Large intestine (tissue), 3 donors: ENCODE measurements at regions not wholly inside any gene's neighbourhood (a gene's known extent, or its start where the extent isn't known, plus 50 kb on each side); places are given as distances from the start of the nearest gene placed in this dataset.

Experiments
- DNase-seq, 2 donors: peaks; one replicate each; pipeline versions ENCODE4 v3.0.0 to v3.0.0-alpha.2; 2013
- H3K27ac ChIP-seq: one replicate; pipeline ENCODE4 v1.5.1; 2013; ENCODE audit warnings: low read length
- H3K27me3 ChIP-seq: 2 replicates; pipeline ENCODE4 v1.6.1; 2013; ENCODE audit warnings: low read length; ENCODE audit not compliant: control insufficient read depth, insufficient read depth
- H3K36me3 ChIP-seq: 2 replicates; pipeline ENCODE4 v1.6.1; 2013; ENCODE audit warnings: low read length; ENCODE audit not compliant: control insufficient read depth, insufficient read depth
- H3K4me1 ChIP-seq: one replicate; pipeline ENCODE4 v1.6.1; 2013; ENCODE audit warnings: low read length; ENCODE audit not compliant: control insufficient read depth, insufficient read depth
- H3K4me3 ChIP-seq: one replicate; pipeline ENCODE4 v1.5.1; 2013; ENCODE audit warnings: low read length
- H3K9me3 ChIP-seq: one replicate; pipeline ENCODE4 v1.6.1; 2013; ENCODE audit warnings: mild to moderate bottlenecking, low read depth, low read length, moderate library complexity; ENCODE audit not compliant: control insufficient read depth
- WGBS: methylation state at CpG from one replicate; pipeline ENCODE4 v1.1.5; 2013; ENCODE audit warnings: low lambda C conversion rate; ENCODE audit not compliant: insufficient coverage; 5-methylcytosine and 5-hydroxymethylcytosine counted together

- WGBS = 100% methylated on average over 1 of the region's 1 CpG
- no peaks in the 10 kb centered on the region for H3K27me3 ChIP-seq
- H3K9me3 ChIP-seq = peaks cover 2% of the 10 kb centered on the region
- no peak overlapping the region for H3K4me3 ChIP-seq
- DNase-seq = no peak
- no peaks in the 10 kb centered on the region for H3K36me3 ChIP-seq
- H3K4me1 ChIP-seq = no peaks in the 10 kb centered on the region
- no peak overlapping the region for H3K27ac ChIP-seq
Measured at GRCh38 chr5:82381591-82381990, 103.4 kb upstream of the RPS23 start.

DNA sequence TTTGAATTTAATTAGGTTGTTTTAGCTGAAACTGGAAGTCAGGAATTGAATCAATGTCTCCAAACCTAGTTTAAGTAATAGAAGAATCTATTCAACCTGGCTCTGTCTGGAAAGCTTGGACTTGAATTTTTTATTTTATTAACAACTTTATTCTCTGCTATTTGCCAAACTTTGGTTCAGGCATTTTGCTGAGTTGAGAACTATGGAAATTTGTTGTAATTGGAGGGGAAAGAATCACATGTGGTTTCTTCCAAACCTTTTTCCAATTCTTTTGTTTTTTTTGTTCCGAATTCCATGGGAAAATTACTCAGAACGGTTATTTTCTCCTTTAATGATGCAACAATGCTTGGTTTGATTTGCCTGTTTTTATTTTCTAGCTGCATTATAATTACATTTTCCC lies 98.2 kb upstream of the RPS23 start:
- H3K27me3 ChIP-seq = no peaks in the 10 kb centered on the region
- no peak overlapping the region for H3K27ac ChIP-seq
- peaks cover 2% of the 10 kb centered on the region for H3K9me3 ChIP-seq
- H3K4me1 ChIP-seq = no peaks in the 10 kb centered on the region
- 94% methylated on average over 2 of the region's 2 CpGs for WGBS
- DNase-seq = no peak
- H3K36me3 ChIP-seq = no peaks in the 10 kb centered on the region
- no peak overlapping the region for H3K4me3 ChIP-seq

- no peak overlapping the region for H3K27ac ChIP-seq
Measured at GRCh38 chr5:82375488-82376244, 97.5 kb upstream of the RPS23 start.

GRCh38 chr5:82374637-82375036 lies 96.5 kb upstream of the RPS23 start:
- Histone ChIP-seq H3K4me1 (no peaks in the 10 kb centered on the region), H3K36me3 (no peaks in the 10 kb centered on the region), H3K27ac (no peak overlapping the region), H3K4me3 (no peak overlapping the region), H3K9me3 (no peaks in the 10 kb centered on the region), H3K27me3 (no peaks in the 10 kb centered on the region)
- no CpG with 5 or more reads among the region's 1 CpG for WGBS
- no peak for DNase-seq

More at GRCh38 chr5:82375488-82376244, 97.5 kb upstream of the RPS23 start:
- no peaks in the 10 kb centered on the region for H3K4me1 ChIP-seq
- H3K9me3 ChIP-seq = peaks cover 2% of the 10 kb centered on the region
- no peaks in the 10 kb centered on the region for H3K27me3 ChIP-seq
- DNase-seq = no peak
- no peaks in the 10 kb centered on the region for H3K36me3 ChIP-seq
- no peak overlapping the region for H3K4me3 ChIP-seq
- no CpG with 5 or more reads among the region's 5 CpGs for WGBS

DNA sequence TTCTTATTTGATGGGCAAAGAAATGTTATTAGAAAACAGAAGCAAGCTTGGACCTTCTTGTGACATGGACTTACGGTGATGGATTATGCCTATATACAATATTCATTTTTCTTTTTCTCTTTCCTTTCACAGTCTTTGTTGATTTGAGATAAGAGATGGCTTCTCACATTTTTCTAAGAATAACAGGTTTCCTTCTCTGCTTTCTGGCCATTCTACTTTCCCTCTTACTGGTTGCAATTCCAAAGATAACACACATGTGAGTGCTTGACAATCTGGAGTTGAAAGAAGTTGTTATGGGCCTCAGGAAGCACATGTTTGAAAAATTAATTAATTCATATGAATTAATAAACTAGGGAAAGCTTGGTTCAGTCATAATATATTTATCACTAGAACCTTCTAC lies 89.8 kb upstream of the RPS23 start:
- no peak for DNase-seq
- Histone ChIP-seq H3K36me3 (no peaks in the 10 kb centered on the region), H3K4me3 (no peak overlapping the region), H3K27ac (no peak overlapping the region), H3K27me3 (no peaks in the 10 kb centered on the region), H3K9me3 (no peaks in the 10 kb centered on the region), H3K4me1 (no peaks in the 10 kb centered on the region)
- 80% methylated on average over 1 of the region's 1 CpG for WGBS

DNA sequence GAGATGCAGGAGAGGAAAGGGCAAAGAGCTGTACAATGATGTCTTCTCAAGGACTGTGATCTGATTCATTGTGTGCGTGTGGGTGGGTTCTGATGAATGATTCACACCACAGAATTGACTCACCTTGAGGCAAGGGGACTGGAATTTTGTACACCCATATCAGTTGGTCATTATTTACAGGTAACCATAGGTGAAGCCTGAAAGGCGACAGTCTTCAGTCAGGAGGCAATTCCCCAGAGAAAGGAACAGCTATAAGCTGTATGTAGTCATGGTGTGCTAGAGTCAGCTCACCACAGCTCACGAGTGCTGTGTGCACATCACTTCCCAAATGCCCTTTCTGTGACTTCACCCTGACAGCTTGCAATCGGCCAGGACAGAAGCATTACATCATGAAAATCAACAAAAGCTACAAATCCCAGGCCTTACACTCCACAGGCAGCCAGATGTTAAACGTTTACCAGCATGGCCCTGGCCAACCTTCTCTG lies 87.6 kb upstream of the RPS23 start:
- Histone ChIP-seq H3K4me1 (no peaks in the 10 kb centered on the region), H3K27me3 (no peaks in the 10 kb centered on the region), H3K27ac (no peak overlapping the region), H3K36me3 (no peaks in the 10 kb centered on the region), H3K4me3 (no peak overlapping the region), H3K9me3 (no peaks in the 10 kb centered on the region)
- no CpG with 5 or more reads among the region's 5 CpGs for WGBS
- no peak for DNase-seq

DNA sequence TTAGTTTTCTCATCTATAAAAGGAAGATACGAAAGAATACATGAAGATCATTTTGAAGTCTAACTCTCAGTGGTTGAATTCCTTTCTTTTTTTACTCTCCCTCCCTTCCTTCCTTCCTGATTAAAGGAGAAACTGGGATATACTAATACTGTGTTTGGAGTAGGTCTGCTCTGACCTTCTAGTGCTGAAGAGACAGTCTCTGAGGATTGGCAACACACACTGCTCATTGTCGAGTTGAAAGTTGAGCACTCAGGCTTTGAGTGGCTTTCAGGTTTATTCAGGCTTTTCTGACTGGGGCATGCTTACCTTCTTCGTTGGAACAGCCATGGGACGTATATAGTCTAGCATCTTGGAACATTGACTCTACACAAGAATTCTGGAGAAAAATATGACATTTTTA lies 86.9 kb upstream of the RPS23 start:
- Histone ChIP-seq H3K27me3 (no peaks in the 10 kb centered on the region), H3K27ac (no peak overlapping the region)
- WGBS = no CpG with 5 or more reads among the region's 4 CpGs

GRCh38 chr5:82364497-82364896 lies 86.3 kb upstream of the RPS23 start:
- no peak overlapping the region for H3K27ac ChIP-seq
- H3K36me3 ChIP-seq = no peaks in the 10 kb centered on the region
- H3K9me3 ChIP-seq = no peaks in the 10 kb centered on the region
- no peak overlapping the region for H3K4me3 ChIP-seq
- H3K27me3 ChIP-seq = no peaks in the 10 kb centered on the region
- no CpG with 5 or more reads among the region's 5 CpGs for WGBS
- peak in 1 of 2 donors; percentile 48 for DNase-seq
- H3K4me1 ChIP-seq = no peaks in the 10 kb centered on the region

More for the DNA sequence above, 86.9 kb upstream of the RPS23 start:
- Histone ChIP-seq H3K9me3 (no peaks in the 10 kb centered on the region), H3K36me3 (no peaks in the 10 kb centered on the region), H3K4me1 (no peaks in the 10 kb centered on the region), H3K4me3 (no peak overlapping the region)
- no peak for DNase-seq

- no CpG with 5 or more reads among the region's 4 CpGs for WGBS
- Histone ChIP-seq H3K27me3 (no peaks in the 10 kb centered on the region), H3K27ac (no peak overlapping the region), H3K9me3 (no peaks in the 10 kb centered on the region), H3K36me3 (no peaks in the 10 kb centered on the region), H3K4me1 (no peaks in the 10 kb centered on the region), H3K4me3 (no peak overlapping the region)
- no peak for DNase-seq
Measured at GRCh38 chr5:82363524-82363923, 85.4 kb upstream of the RPS23 start.

DNA sequence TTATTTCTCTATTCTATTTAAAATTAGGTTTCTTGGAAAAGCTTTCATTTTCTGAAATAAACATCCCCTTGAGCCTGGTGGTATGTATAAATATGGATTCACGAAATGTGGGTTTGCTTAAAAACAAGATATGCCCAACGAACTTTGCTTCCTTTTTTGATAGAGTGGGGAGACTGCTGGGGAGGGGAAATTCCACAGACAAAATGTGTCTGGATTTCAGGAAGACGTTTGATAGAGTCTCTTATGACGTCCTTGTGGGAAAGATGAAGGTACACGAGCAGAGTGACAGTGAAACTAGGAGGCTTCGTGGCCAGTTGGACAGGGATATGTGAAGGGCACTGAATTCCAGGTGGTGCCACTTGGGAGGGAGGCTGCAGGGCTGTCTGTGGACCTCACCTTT lies 84.5 kb upstream of the RPS23 start:
- no peak overlapping the region for H3K27ac ChIP-seq
- WGBS = no CpG with 5 or more reads among the region's 6 CpGs
- H3K9me3 ChIP-seq = no peaks in the 10 kb centered on the region
- H3K36me3 ChIP-seq = no peaks in the 10 kb centered on the region
- no peaks in the 10 kb centered on the region for H3K27me3 ChIP-seq
- H3K4me3 ChIP-seq = no peak overlapping the region
- no peak for DNase-seq
- H3K4me1 ChIP-seq = peaks cover 1% of the 10 kb centered on the region

- no CpG with 5 or more reads among the region's 3 CpGs for WGBS
- no peak for DNase-seq
- no peaks in the 10 kb centered on the region for H3K27me3 ChIP-seq
- H3K27ac ChIP-seq = no peak overlapping the region
- H3K4me1 ChIP-seq = peaks cover 10% of the 10 kb centered on the region
- H3K4me3 ChIP-seq = no peak overlapping the region
- no peaks in the 10 kb centered on the region for H3K9me3 ChIP-seq
- H3K36me3 ChIP-seq = no peaks in the 10 kb centered on the region
Measured at GRCh38 chr5:82360022-82360421, 81.9 kb upstream of the RPS23 start.
